Endothelial cell of umbilical vein (primary cell): ENCODE measurements at regions not wholly inside any gene's neighbourhood (a gene's known extent, or its start where the extent isn't known, plus 50 kb on each side); places are given as distances from the start of the nearest gene placed in this dataset.

ENCODE experiments used
- FOS ChIP-seq: IDR thresholded peaks from 2 replicates; pipeline ENCODE4 v1.6.1; 2011; ENCODE audit warnings: mild to moderate bottlenecking, low read length, moderate library complexity, borderline replicate concordance; ENCODE audit not compliant: insufficient read depth
- POLR2A ChIP-seq: IDR thresholded peaks from 2 replicates; pipeline ENCODE4 v1.6.1; 2012; ENCODE audit warnings: low read depth, mild to moderate bottlenecking, control low read depth, low read length
- TF ChIP-seq, protein P1 (sequence below), 2 donors: IDR thresholded peaks; 1 replicate in 1 of 2; 2 replicates in 1 of 2; pipeline ENCODE4 v1.5.1; 2011; ENCODE audit warnings: low read length in 2 of 2, mild to moderate bottlenecking in 2 of 2, moderate library complexity in 2 of 2, control low read depth in 1 of 2, inconsistent platforms in 1 of 2, low read depth in 1 of 2; ENCODE audit not compliant: insufficient read depth in 1 of 2; ENCODE audit errors: extremely low read depth in 1 of 2

GRCh38 chr1:43065616-43066399 lies 106.3 kb downstream of the EBNA1BP2 start:
- TF ChIP-seq, protein P1, sequence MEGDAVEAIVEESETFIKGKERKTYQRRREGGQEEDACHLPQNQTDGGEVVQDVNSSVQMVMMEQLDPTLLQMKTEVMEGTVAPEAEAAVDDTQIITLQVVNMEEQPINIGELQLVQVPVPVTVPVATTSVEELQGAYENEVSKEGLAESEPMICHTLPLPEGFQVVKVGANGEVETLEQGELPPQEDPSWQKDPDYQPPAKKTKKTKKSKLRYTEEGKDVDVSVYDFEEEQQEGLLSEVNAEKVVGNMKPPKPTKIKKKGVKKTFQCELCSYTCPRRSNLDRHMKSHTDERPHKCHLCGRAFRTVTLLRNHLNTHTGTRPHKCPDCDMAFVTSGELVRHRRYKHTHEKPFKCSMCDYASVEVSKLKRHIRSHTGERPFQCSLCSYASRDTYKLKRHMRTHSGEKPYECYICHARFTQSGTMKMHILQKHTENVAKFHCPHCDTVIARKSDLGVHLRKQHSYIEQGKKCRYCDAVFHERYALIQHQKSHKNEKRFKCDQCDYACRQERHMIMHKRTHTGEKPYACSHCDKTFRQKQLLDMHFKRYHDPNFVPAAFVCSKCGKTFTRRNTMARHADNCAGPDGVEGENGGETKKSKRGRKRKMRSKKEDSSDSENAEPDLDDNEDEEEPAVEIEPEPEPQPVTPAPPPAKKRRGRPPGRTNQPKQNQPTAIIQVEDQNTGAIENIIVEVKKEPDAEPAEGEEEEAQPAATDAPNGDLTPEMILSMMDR (IDR thresholded peaks at IDR 0.05; ENCODE audit: extremely low read depth in 1 of 2, insufficient read depth in 1 of 2, low read depth in 1 of 2, low read length in 2 of 2) = no peak
- TF ChIP-seq FOS = no peak
- no peak for TF ChIP-seq POLR2A
